Right renal cortex interstitium (tissue), 3 donors: ENCODE measurements at regions not wholly inside any gene's neighbourhood (a gene's known extent, or its start where the extent isn't known, plus 50 kb on each side); places are given as distances from the start of the nearest gene placed in this dataset.

Experiments
- DNase-seq, 3 donors: peaks; one replicate each; pipeline ENCODE4 v3.0.0-alpha.2; 2013; ENCODE audit warnings: low read depth in 3 of 3, low spot score in 2 of 3

GRCh38 chr5:165086465-165086864 lies 1581.0 kb downstream of the MAT2B start:
- no peak for DNase-seq

GRCh38 chr5:165094782-165095181 lies 1589.4 kb downstream of the MAT2B start:
- DNase-seq, result no peak

DNA sequence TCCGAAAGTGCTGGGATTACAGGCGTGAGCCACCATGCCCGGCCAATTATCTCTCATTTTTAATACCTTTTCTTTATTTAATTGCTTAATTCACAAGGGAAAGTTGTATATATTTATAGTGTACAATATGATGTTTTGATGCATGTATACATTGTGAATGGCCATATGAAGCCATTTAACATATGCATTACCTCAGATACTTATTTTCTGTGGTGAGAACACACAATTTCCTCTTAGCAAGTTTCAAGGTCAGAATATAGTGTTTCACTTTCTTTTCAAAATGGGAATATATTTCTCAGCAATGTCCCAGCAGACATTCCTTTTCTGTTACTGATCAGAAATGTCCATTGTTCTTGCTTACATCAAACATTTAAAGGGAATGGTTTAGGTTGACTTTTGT lies 1596.3 kb downstream of the MAT2B start:
- DNase-seq, result no peak

- no peak for DNase-seq
Observed at GRCh38 chr5:165104611-165105010, 1599.2 kb downstream of the MAT2B start.

GRCh38 chr5:165108809-165109208 lies 1603.4 kb downstream of the MAT2B start:
- DNase-seq, result no peak

DNA sequence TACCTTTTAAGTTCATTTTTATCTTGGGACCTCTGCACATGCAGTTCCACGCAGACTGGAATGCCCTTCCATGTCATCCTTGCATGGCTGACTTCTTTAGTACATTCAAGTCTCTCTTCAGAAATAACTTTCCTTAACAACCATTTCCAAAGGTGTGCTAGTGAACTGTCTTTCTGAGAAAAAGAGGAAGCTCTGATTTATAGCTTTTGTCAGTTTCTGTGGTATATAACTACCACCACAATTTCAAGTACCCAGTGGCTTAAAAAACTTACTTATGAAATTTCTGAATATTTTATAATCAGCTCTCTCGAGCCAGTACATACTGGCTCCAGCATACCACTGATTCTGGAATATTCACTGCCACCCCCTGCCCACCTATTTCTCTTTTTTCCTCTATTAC lies 1613.8 kb downstream of the MAT2B start:
- no peak for DNase-seq

- no peak for DNase-seq
Observed at GRCh38 chr5:165126598-165126997, 1621.2 kb downstream of the MAT2B start.

GRCh38 chr5:165127941-165128340 lies 1622.5 kb downstream of the MAT2B start:
- no peak for DNase-seq

DNA sequence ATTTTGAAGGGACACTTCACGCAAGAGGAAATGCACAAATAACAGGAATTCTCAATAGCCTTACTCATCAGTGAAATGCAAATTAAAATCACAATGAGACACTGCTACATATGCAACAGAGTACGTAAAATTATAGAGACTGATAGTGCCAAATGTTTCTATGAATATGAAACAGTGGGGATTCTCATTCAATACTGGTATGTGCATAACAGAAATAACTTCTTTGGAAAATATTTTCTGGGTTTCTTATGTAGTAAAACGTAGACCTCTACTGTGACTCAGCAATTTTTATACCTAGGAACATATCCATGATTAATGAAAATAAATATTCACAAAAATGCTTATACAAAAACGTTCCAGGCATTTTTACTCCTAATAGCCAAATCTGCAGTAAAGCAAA lies 1625.2 kb downstream of the MAT2B start:
- DNase-seq, result no peak

DNA sequence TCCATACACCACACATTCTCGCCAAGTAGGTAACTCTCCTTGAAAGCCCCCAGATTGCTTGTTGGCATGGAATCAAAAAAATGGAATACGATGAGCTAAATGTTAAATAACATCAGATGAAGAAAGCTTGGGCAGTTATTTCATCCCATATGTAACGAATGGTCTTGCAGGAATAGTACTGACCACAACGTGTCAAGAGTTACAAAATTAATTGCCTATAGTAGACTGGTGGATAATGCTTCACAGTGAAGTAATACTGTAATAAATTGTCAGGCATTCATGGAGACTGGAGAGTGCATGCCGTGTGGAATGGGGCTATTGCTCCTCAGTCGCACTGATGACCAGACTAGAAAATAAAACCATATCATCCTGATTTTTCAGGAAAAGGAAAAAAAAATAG lies 1628.7 kb downstream of the MAT2B start:
- DNase-seq, result no peak

DNA sequence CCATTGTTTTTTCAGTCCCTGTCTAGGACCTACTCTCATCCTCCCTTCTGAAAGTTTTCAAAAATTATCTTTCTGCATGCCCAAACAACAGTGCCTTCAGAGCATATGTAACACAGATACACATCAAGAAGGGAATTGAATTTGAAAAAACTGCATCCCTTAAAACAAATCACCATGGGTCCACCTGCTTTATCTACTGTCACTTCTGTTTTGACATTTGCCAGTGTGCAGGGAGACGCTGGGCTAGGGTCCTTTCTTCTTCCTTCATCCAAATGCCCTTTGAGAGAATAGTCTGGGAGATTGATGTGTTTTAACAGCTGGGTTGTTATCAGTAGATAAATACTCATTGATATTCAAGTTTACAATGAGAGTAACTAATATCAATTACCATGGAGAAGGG lies 1630.1 kb downstream of the MAT2B start:
- no peak for DNase-seq

GRCh38 chr5:165137701-165138100 lies 1632.3 kb downstream of the MAT2B start:
- DNase-seq, result no peak

DNA sequence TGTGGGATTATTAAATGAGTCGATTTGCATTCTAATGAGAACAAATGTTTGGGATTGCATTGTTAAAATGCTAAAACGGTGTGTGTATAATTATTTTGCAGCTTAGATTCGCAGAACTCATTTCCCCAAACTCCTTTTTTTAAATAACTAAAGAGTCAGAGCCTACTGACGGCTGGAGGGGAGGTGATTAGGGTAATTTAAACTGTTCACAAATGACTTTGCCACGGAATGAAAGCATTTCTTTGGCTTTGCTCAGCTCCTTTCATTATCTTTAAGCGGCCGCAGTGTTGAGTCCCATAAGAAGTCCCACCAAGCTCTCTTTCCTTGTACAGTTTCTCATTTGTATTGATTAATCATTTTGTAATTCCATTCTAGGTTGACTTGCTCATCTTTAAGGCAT lies 1632.8 kb downstream of the MAT2B start:
- DNase-seq, result no peak

- DNase-seq, result no peak
Observed at GRCh38 chr5:165139262-165139661, 1633.8 kb downstream of the MAT2B start.

DNA sequence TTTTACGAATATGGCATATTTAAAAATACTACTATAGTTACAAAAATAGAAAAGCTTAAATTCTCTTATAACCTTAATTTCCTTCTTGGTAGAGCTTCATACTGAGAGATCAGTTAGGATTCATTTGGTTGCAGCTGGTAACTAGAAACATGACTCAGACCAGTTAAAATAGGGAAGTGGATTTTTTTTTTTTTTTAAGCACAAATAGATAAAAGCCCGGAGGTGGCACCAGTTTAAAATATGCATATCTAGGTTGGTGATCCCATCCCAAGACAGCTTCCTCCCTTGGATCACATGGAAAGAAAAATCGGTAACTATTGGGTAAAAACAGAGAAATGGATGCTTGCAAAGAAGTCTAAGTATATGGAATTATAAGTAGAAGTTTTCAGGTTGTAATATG lies 1634.3 kb downstream of the MAT2B start:
- no peak for DNase-seq

DNA sequence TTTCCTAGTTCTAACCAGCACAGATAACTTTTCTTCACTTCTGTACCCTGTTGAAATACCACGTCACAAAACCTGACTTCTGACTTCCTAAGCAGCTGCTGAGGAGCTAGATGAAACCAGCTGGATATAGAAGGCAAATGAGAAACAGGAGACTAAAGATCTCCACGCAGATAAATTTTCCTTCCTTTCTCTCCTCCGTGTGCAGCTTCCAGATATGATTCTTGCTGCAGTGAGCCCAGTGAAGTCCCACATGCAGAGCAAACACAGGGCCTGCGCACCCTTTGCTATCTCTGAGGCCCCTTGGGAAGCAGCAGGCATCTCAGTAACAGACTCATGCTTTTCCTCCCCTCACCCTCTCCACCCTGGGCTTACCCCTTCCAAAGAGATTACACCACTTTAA lies 1638.3 kb downstream of the MAT2B start:
- no peak for DNase-seq

GRCh38 chr5:165149431-165149830 lies 1644.0 kb downstream of the MAT2B start:
- DNase-seq, result no peak

GRCh38 chr5:165152058-165152457 lies 1646.6 kb downstream of the MAT2B start:
- no peak for DNase-seq

- DNase-seq, result no peak
Observed at GRCh38 chr5:165157219-165157618, 1651.8 kb downstream of the MAT2B start.

- DNase-seq, result no peak
Observed at GRCh38 chr5:165161204-165161603, 1655.8 kb downstream of the MAT2B start.

- no peak for DNase-seq
Observed at GRCh38 chr5:165163861-165164260, 1658.4 kb downstream of the MAT2B start.

GRCh38 chr5:165173651-165174050 lies 1668.2 kb downstream of the MAT2B start:
- no peak for DNase-seq

GRCh38 chr5:165175041-165175440 lies 1669.6 kb downstream of the MAT2B start:
- no peak for DNase-seq

- DNase-seq, result no peak
Observed at GRCh38 chr5:165184183-165184582, 1678.8 kb downstream of the MAT2B start.
